ENCODE measurements at regions not wholly inside any gene's neighbourhood (a gene's known extent, or its start where the extent isn't known, plus 50 kb on each side); places are given as distances from the start of the nearest gene placed in this dataset.
"Not testable (repeated sequence)": the region's sequence is repeated elsewhere in the genome, so short reads cannot be mapped to it uniquely, and the experiment has no call there.

- Histone ChIP-seq H3K36me3 (no peaks in the 10 kb centered on the region), H4K20me1 (no peaks in the 10 kb centered on the region), H3K27ac (no peak overlapping the region), H3K4me1 (no peaks in the 10 kb centered on the region), H3K27me3 (no peaks in the 10 kb centered on the region), H3K4me3 (no peak overlapping the region), H3K9me3 (replicated peaks in 1 of 11) (no peaks in the 10 kb centered on the region), H3K9ac (no peak overlapping the region), H3K4me2 (no peak overlapping the region)
- TF ChIP-seq Cebpa-rat (IDR thresholded peaks at IDR 0.05) = no peak
These were observed 172.1 kb downstream of the GOLGA6L6 start for GRCh38 chr15:20369500-20369899.

- no peak for TF ChIP-seq Cebpa-rat (IDR thresholded peaks at IDR 0.05)
- no peak overlapping the region for H3K4me2 ChIP-seq
- no peak overlapping the region for H3K9ac ChIP-seq
- no peaks in the 10 kb centered on the region for H3K9me3 ChIP-seq (replicated peaks in 1 of 11)
- H3K36me3 ChIP-seq = no peaks in the 10 kb centered on the region
- H3K27me3 ChIP-seq = no peaks in the 10 kb centered on the region
- H3K4me3 ChIP-seq = no peak overlapping the region
- H3K27ac ChIP-seq = no peak overlapping the region
- H4K20me1 ChIP-seq = no peaks in the 10 kb centered on the region
- H3K4me1 ChIP-seq = no peaks in the 10 kb centered on the region
These were observed 172.6 kb downstream of the GOLGA6L6 start for GRCh38 chr15:20368974-20369373.

GRCh38 chr15:20367093-20367492 is 174.5 kb downstream of the GOLGA6L6 start:
- Histone ChIP-seq H3K27ac (no peak overlapping the region), H3K27me3 (no peaks in the 10 kb centered on the region), H3K4me1 (no peaks in the 10 kb centered on the region), H3K9ac (no peak overlapping the region), H3K9me3 (replicated peaks in 1 of 11) (no peaks in the 10 kb centered on the region), H3K36me3 (no peaks in the 10 kb centered on the region), H3K4me2 (no peak overlapping the region), H3K4me3 (no peak overlapping the region), H4K20me1 (no peaks in the 10 kb centered on the region)
- no peak for TF ChIP-seq Cebpa-rat (IDR thresholded peaks at IDR 0.05)

GRCh38 chr15:20363591-20363990 is 178.0 kb downstream of the GOLGA6L6 start:
- not testable (repeated sequence) for H3K27me3 ChIP-seq; H4K20me1 ChIP-seq; H3K4me2 ChIP-seq; H3K27ac ChIP-seq; H3K9me3 ChIP-seq (replicated peaks in 1 of 11); H3K4me1 ChIP-seq; H3K4me3 ChIP-seq; H3K9ac ChIP-seq; H3K36me3 ChIP-seq

GRCh38 chr15:20361091-20361490 is 180.5 kb downstream of the GOLGA6L6 start:
- Histone ChIP-seq H3K9me3 (replicated peaks in 1 of 11) (no peaks in the 10 kb centered on the region), H3K27ac (no peak overlapping the region), H4K20me1 (peaks cover 0 to 13% (median 0%) of the 10 kb centered on the region in 11 experiments; a peak in 2 of 22 replicates), H3K9ac (no peak overlapping the region), H3K4me3 (no peak overlapping the region), H3K4me1 (peaks cover 0 to 15% (median 10%) of the 10 kb centered on the region in 10 experiments; a peak in 14 of 20 replicates), H3K36me3 (no peaks in the 10 kb centered on the region), H3K27me3 (no peaks in the 10 kb centered on the region; a peak in 1 of 22 replicates), H3K4me2 (no peak overlapping the region)
- no peak for TF ChIP-seq Cebpa-rat (IDR thresholded peaks at IDR 0.05)

- Histone ChIP-seq H3K9ac (no peak overlapping the region), H3K36me3 (no peaks in the 10 kb centered on the region), H3K9me3 (replicated peaks in 1 of 11) (no peaks in the 10 kb centered on the region), H3K27ac (no peak overlapping the region), H3K4me2 (no peak overlapping the region), H3K4me3 (no peak overlapping the region), H3K4me1 (peaks cover 0 to 18% (median 12%) of the 10 kb centered on the region in 10 experiments; a peak in 14 of 20 replicates), H4K20me1 (peaks cover 0 to 13% (median 0%) of the 10 kb centered on the region in 11 experiments; a peak in 2 of 22 replicates), H3K27me3 (no peaks in the 10 kb centered on the region; a peak in 1 of 22 replicates)
- no peak for TF ChIP-seq Cebpa-rat (IDR thresholded peaks at IDR 0.05)
These were observed 182.7 kb downstream of the GOLGA6L6 start for GRCh38 chr15:20358779-20359414.

GRCh38 chr15:20358066-20358778 is 183.4 kb downstream of the GOLGA6L6 start:
- Histone ChIP-seq H3K27me3 (no peaks in the 10 kb centered on the region; a peak in 1 of 22 replicates), H3K4me1 (peaks cover 0 to 25% (median 18%) of the 10 kb centered on the region in 10 experiments; a peak in 16 of 20 replicates), H3K9ac (peak overlapping the region in 2 of 11 experiments; percentile 3 to 8; a peak in 1 of 22 replicates), H3K27ac (peak overlapping the region in 2 of 11 experiments; percentile 6 to 18; a peak in 2 of 22 replicates), H3K4me2 (no peak overlapping the region), H3K4me3 (no peak overlapping the region), H4K20me1 (peaks cover 0 to 13% (median 0%) of the 10 kb centered on the region in 11 experiments; a peak in 2 of 22 replicates), H3K9me3 (replicated peaks in 1 of 11) (no peaks in the 10 kb centered on the region), H3K36me3 (no peaks in the 10 kb centered on the region)
- TF ChIP-seq Cebpa-rat (IDR thresholded peaks at IDR 0.05) = no peak

- peak overlapping the region in 2 of 11 experiments; percentile 18; a peak in 2 of 22 replicates for H3K27ac ChIP-seq
- no peaks in the 10 kb centered on the region for H3K9me3 ChIP-seq (replicated peaks in 1 of 11)
- H3K4me2 ChIP-seq = peak overlapping the region in 4 of 11 experiments; percentile 57 to 68 (median 61); a peak in 5 of 22 replicates
- H4K20me1 ChIP-seq = peaks cover 0 to 13% (median 0%) of the 10 kb centered on the region in 11 experiments; a peak in 3 of 22 replicates
- H3K4me3 ChIP-seq = no peak overlapping the region
- no peaks in the 10 kb centered on the region; a peak in 1 of 22 replicates for H3K27me3 ChIP-seq
- H3K9ac ChIP-seq = peak overlapping the region in 3 of 11 experiments; percentile 3 to 30 (median 8); a peak in 4 of 22 replicates
- peaks cover 0 to 31% (median 25%) of the 10 kb centered on the region in 10 experiments; a peak in 16 of 20 replicates for H3K4me1 ChIP-seq
- no peaks in the 10 kb centered on the region for H3K36me3 ChIP-seq
- no peak for TF ChIP-seq Cebpa-rat (IDR thresholded peaks at IDR 0.05)
These were observed 184.0 kb downstream of the GOLGA6L6 start for GRCh38 chr15:20357481-20358065.

GRCh38 chr15:20356911-20357480 is 184.6 kb downstream of the GOLGA6L6 start:
- Histone ChIP-seq H3K9me3 (replicated peaks in 1 of 11) (no peaks in the 10 kb centered on the region), H3K4me1 (peaks cover 0 to 37% (median 31%) of the 10 kb centered on the region in 10 experiments; a peak in 16 of 20 replicates), H3K36me3 (no peaks in the 10 kb centered on the region), H3K4me3 (no peak overlapping the region), H3K27me3 (no peaks in the 10 kb centered on the region; a peak in 1 of 22 replicates), H3K9ac (peak overlapping the region in 3 of 11 experiments; percentile 16 to 50 (median 30); a peak in 4 of 22 replicates), H4K20me1 (peaks cover 0 to 13% (median 0%) of the 10 kb centered on the region in 11 experiments; a peak in 3 of 22 replicates), H3K27ac (peak overlapping the region in 3 of 11 experiments; percentile 6 to 18 (median 18); a peak in 2 of 22 replicates), H3K4me2 (peak overlapping the region in 10 of 11 experiments; percentile 55 to 68 (median 61); a peak in 21 of 22 replicates)
- TF ChIP-seq Cebpa-rat (IDR thresholded peaks at IDR 0.05) = no peak

All from BLaER1 treated with 17β-estradiol and CSF1 and Interleukin-3, amounts not matched to agents 10 nM and 100 nM (cell line).